ENCODE measurements at regions not wholly inside any gene's neighbourhood (a gene's known extent, or its start where the extent isn't known, plus 50 kb on each side); places are given as distances from the start of the nearest gene placed in this dataset.

- H3K4me1 ChIP-seq (ENCODE audit: control insufficient read depth in 1 of 2, insufficient read depth in 2 of 2, low read depth in 1 of 2, low read length in 1 of 2), result peaks cover 0 to 6% of the 10 kb centered on the region in 2 experiments; a peak in 1 of 4 replicates
- no peak for DNase-seq
- H3K9me3 ChIP-seq, result no peaks in the 10 kb centered on the region
- H3K9ac ChIP-seq, result no peak overlapping the region
- no peaks in the 10 kb centered on the region for H3K9me2 ChIP-seq
- no peaks in the 10 kb centered on the region for H3K36me3 ChIP-seq (replicated peaks in 1 of 2; ENCODE audit: control insufficient read depth in 1 of 2, insufficient read depth in 2 of 2, low read length in 1 of 2)
- H3F3A ChIP-seq (replicated peaks; ENCODE audit: insufficient read depth), result no peaks in the 10 kb centered on the region
- H3K79me2 ChIP-seq (ENCODE audit: insufficient read depth), result no peaks in the 10 kb centered on the region
- no peaks in the 10 kb centered on the region for H3K27me3 ChIP-seq (ENCODE audit: insufficient read depth)
- CTCF ChIA-PET, result interaction anchor here (1.4 kb wide), 1 partner anchor 320 kb away, joined by 3 read pairs; no protein-coding TSS in a partner anchor
- 57% methylated on average over 4 of the region's 4 CpGs for WGBS (ENCODE audit: low lambda C conversion rate)
- no peak overlapping the region for H3K27ac ChIP-seq (ENCODE audit: low read depth in 2 of 2, low read length in 1 of 2)
- POLR2A ChIA-PET, result no interaction called here
- no peaks in the 10 kb centered on the region for H4K20me1 ChIP-seq (ENCODE audit: insufficient read depth)
- no peak for TF ChIP-seq TEAD4 (IDR thresholded peaks at IDR 0.05; ENCODE audit: borderline replicate concordance, insufficient read depth)
- TF ChIP-seq ZBTB33 (IDR thresholded peaks at IDR 0.05; ENCODE audit: borderline replicate concordance, low read depth), result no peak
- TF ChIP-seq MEF2A (IDR thresholded peaks at IDR 0.05; ENCODE audit: borderline replicate concordance, low read depth), result no peak
- no peak for TF ChIP-seq FOSL2 (IDR thresholded peaks at IDR 0.05; ENCODE audit: borderline replicate concordance, low read depth)
- TF ChIP-seq EZH2phosphoT487 (IDR thresholded peaks at IDR 0.05; ENCODE audit: borderline replicate concordance, low read depth), result no peak
- TF ChIP-seq RXRA (IDR thresholded peaks at IDR 0.05; ENCODE audit: borderline replicate concordance, low read depth), result no peak
- no peak for TF ChIP-seq EP300 (IDR thresholded peaks at IDR 0.05; ENCODE audit: borderline replicate concordance in 1 of 2, low read depth in 1 of 2, low read length in 1 of 2)
- no peak for TF ChIP-seq REST (IDR thresholded peaks at IDR 0.05; ENCODE audit: low read depth, low read length)
- TF ChIP-seq RCOR1 (IDR thresholded peaks at IDR 0.05; ENCODE audit: low read length), result no peak
- no peak for TF ChIP-seq GATA2 (CRISPR knock-in tag; IDR thresholded peaks at IDR 0.05)
- TF ChIP-seq MAX (IDR thresholded peaks at IDR 0.05; ENCODE audit: low read depth), result no peak
- no peak for TF ChIP-seq CTCF (IDR thresholded peaks at IDR 0.05)
- no peak for TF ChIP-seq USF1 (IDR thresholded peaks at IDR 0.05; ENCODE audit: borderline replicate concordance, low read depth)
- no peak for TF ChIP-seq GABPA (IDR thresholded peaks at IDR 0.05; ENCODE audit: low read depth)
- no peak for TF ChIP-seq FOXM1 (IDR thresholded peaks at IDR 0.05; ENCODE audit: low read depth)
- TF ChIP-seq TAF1 (IDR thresholded peaks at IDR 0.05; ENCODE audit: borderline replicate concordance, low read depth, low read length), result no peak
- no peak for TF ChIP-seq JUND (IDR thresholded peaks at IDR 0.05)
- no peak for TF ChIP-seq SIN3A (IDR thresholded peaks at IDR 0.05; ENCODE audit: borderline replicate concordance, low read depth, low read length)
- TF ChIP-seq NRF1 (IDR thresholded peaks at IDR 0.05; ENCODE audit: low read depth, low read length), result no peak
- no peak overlapping the region for H2AFZ ChIP-seq (ENCODE audit: low read depth)
- H3K4me2 ChIP-seq, result no peak overlapping the region
- no peak overlapping the region for H3K4me3 ChIP-seq (ENCODE audit: low read depth in 2 of 2, low read length in 1 of 2)
Measured at GRCh38 chr15:91622235-91622634, 231.3 kb upstream of the SLCO3A1 start.
